HG03558 (cell line): ENCODE measurements at regions not wholly inside any gene's neighbourhood (a gene's known extent, or its start where the extent isn't known, plus 50 kb on each side); places are given as distances from the start of the nearest gene placed in this dataset.

Experiments
- ATAC-seq: cut with Tn5 transposase; IDR thresholded peaks from one replicate; pipeline ENCODE4 v1.9.1; 2021; ENCODE audit warnings: moderate number of reproducible peaks; ENCODE audit not compliant: unreplicated experiment; ENCODE audit errors: extremely low read depth

- no peak for ATAC-seq
These were observed 59.6 kb upstream of the PRDX6 start for GRCh38 chr1:173417563-173417962.

- no peak for ATAC-seq
These were observed 58.8 kb upstream of the PRDX6 start for GRCh38 chr1:173418107-173418985.

- ATAC-seq = no peak
These were observed 56.8 kb upstream of the PRDX6 start for GRCh38 chr1:173420330-173420806.

- ATAC-seq = no peak
These were observed 55.8 kb upstream of the PRDX6 start for GRCh38 chr1:173421286-173421685.

- ATAC-seq = no peak
These were observed 55.3 kb upstream of the PRDX6 start for GRCh38 chr1:173421789-173422188.

- ATAC-seq = no peak
These were observed 54.6 kb upstream of the PRDX6 start for GRCh38 chr1:173422456-173422976.

GRCh38 chr1:173423291-173423690 lies 53.8 kb upstream of the PRDX6 start:
- ATAC-seq = no peak

- no peak for ATAC-seq
These were observed 53.0 kb upstream of the PRDX6 start for GRCh38 chr1:173424143-173424542.

- ATAC-seq = no peak
These were observed 52.2 kb upstream of the PRDX6 start for GRCh38 chr1:173424782-173425407.

- ATAC-seq = no peak
These were observed 51.1 kb upstream of the PRDX6 start for GRCh38 chr1:173426057-173426456.

- ATAC-seq = no peak
These were observed 49.7 kb upstream of the PRDX6 start for GRCh38 chr1:173427146-173428054.
